ENCODE measurements at regions not wholly inside any gene's neighbourhood (a gene's known extent, or its start where the extent isn't known, plus 50 kb on each side); places are given as distances from the start of the nearest gene placed in this dataset.

- TF ChIP-seq, protein P1, sequence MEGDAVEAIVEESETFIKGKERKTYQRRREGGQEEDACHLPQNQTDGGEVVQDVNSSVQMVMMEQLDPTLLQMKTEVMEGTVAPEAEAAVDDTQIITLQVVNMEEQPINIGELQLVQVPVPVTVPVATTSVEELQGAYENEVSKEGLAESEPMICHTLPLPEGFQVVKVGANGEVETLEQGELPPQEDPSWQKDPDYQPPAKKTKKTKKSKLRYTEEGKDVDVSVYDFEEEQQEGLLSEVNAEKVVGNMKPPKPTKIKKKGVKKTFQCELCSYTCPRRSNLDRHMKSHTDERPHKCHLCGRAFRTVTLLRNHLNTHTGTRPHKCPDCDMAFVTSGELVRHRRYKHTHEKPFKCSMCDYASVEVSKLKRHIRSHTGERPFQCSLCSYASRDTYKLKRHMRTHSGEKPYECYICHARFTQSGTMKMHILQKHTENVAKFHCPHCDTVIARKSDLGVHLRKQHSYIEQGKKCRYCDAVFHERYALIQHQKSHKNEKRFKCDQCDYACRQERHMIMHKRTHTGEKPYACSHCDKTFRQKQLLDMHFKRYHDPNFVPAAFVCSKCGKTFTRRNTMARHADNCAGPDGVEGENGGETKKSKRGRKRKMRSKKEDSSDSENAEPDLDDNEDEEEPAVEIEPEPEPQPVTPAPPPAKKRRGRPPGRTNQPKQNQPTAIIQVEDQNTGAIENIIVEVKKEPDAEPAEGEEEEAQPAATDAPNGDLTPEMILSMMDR (IDR thresholded peaks at IDR 0.05) = no peak
- H3K27me3 ChIP-seq = peaks cover 0 to 6% (median 0%) of the 10 kb centered on the region in 7 donors
- no peak overlapping the region for H3K27ac ChIP-seq
- H3K4me1 ChIP-seq = no peaks in the 10 kb centered on the region
- intact Hi-C loops (cut with DNase I) = no loop called here
- no peak overlapping the region for H3K4me3 ChIP-seq
- peaks cover 0 to 3% (median 0%) of the 10 kb centered on the region in 11 donors for H3K9me3 ChIP-seq
- no peaks in the 10 kb centered on the region for H3K36me3 ChIP-seq
- WGBS, 2 donors = 43 to 60% methylated on average over 8 of the region's 8 CpGs
- ATAC-seq (no peak), DNase-seq (no peak)
Measured at GRCh38 chr5:51095486-51095885, 287.8 kb upstream of the ISL1 start.

- Histone ChIP-seq H3K27ac (no peak overlapping the region), H3K4me3 (no peak overlapping the region), H3K36me3 (no peaks in the 10 kb centered on the region), H3K4me1 (no peaks in the 10 kb centered on the region), H3K27me3 (no peaks in the 10 kb centered on the region), H3K9me3 (peaks cover 0 to 3% (median 0%) of the 10 kb centered on the region in 11 donors)
- WGBS, 2 donors = 58 to 59% methylated on average over 3 of the region's 3 CpGs
- ATAC-seq (no peak), DNase-seq (no peak)
- TF ChIP-seq, protein P1 (IDR thresholded peaks at IDR 0.05) = no peak
- intact Hi-C loops (cut with DNase I) = no loop called here
Measured at GRCh38 chr5:51096859-51097258, 286.4 kb upstream of the ISL1 start.

GRCh38 chr5:51099173-51099853, 283.9 kb upstream of the ISL1 start:
- Histone ChIP-seq H3K36me3 (no peaks in the 10 kb centered on the region), H3K4me1 (no peaks in the 10 kb centered on the region), H3K27ac (no peak overlapping the region), H3K9me3 (no peaks in the 10 kb centered on the region), H3K27me3 (no peaks in the 10 kb centered on the region), H3K4me3 (no peak overlapping the region)
- ATAC-seq (no peak), DNase-seq (no peak)
- 72 to 77% methylated on average over 6 of the region's 6 CpGs for WGBS, 2 donors
- TF ChIP-seq, protein P1 (IDR thresholded peaks at IDR 0.05) = no peak
- intact Hi-C loops (cut with DNase I) = no loop called here

- WGBS, 2 donors = 82 to 83% methylated on average over 2 of the region's 2 CpGs
- intact Hi-C loops (cut with DNase I) = no loop called here
- Histone ChIP-seq H3K27ac (no peak overlapping the region), H3K9me3 (no peaks in the 10 kb centered on the region), H3K27me3 (no peaks in the 10 kb centered on the region), H3K4me1 (no peaks in the 10 kb centered on the region), H3K4me3 (no peak overlapping the region), H3K36me3 (no peaks in the 10 kb centered on the region)
- ATAC-seq (no peak), DNase-seq (no peak)
- TF ChIP-seq, protein P1 (IDR thresholded peaks at IDR 0.05) = no peak
Measured at GRCh38 chr5:51104556-51104955, 278.7 kb upstream of the ISL1 start.
